ENCODE measurements at regions not wholly inside any gene's neighbourhood (a gene's known extent, or its start where the extent isn't known, plus 50 kb on each side); places are given as distances from the start of the nearest gene placed in this dataset.

GRCh38 chrX:63835361-63835760, 50.3 kb upstream of the ARHGEF9 start:
- Histone ChIP-seq H3K4me3 (no peak overlapping the region), H3K36me3 (ENCODE audit: low read depth, missing control alignments) (no peaks in the 10 kb centered on the region), H3K27me3 (no peaks in the 10 kb centered on the region), H3K27ac (no peak overlapping the region), H3K9me3 (no peaks in the 10 kb centered on the region), H3K4me1 (no peaks in the 10 kb centered on the region)
- no peak for DNase-seq
- TF ChIP-seq POLR2A (IDR thresholded peaks at IDR 0.05) (no peak), CTCF (IDR thresholded peaks at IDR 0.05) (no peak)
- WGBS, 2 donors = 66 to 82% methylated on average over 4 of the region's 4 CpGs
- intact Hi-C loops (cut with DNase I; ENCODE audit: low total_unique reads) = no loop called here
